ENCODE measurements at regions not wholly inside any gene's neighbourhood (a gene's known extent, or its start where the extent isn't known, plus 50 kb on each side); places are given as distances from the start of the nearest gene placed in this dataset.

- no peak for ATAC-seq
- H3K27me3 ChIP-seq (ENCODE audit: insufficient read depth): no peaks in the 10 kb centered on the region
- Mint-ChIP-seq H3K4me3 (no peak overlapping the region), H3K4me1 (peaks cover 5% of the 10 kb centered on the region; the same call in 1 of the 3 replicates), H3K36me3 (ENCODE audit: low read depth) (no peaks in the 10 kb centered on the region), H3K27me3 (ENCODE audit: insufficient read depth, low read depth, poor library complexity) (no peaks in the 10 kb centered on the region), H3K9me3 (no peaks in the 10 kb centered on the region), H3K27ac (no peak overlapping the region)
- TF ChIP-seq ZNF462 (CRISPR knock-in tag; IDR thresholded peaks at IDR 0.05): no peak
- no peak for TF ChIP-seq POLR2AphosphoS5 (IDR thresholded peaks at IDR 0.05; ENCODE audit: low read depth)
- no peak for TF ChIP-seq ETS1 (IDR thresholded peaks at IDR 0.05)
- TF ChIP-seq EZH2 (IDR thresholded peaks at IDR 0.05; ENCODE audit: low read depth, unreplicated experiment): no peak
- no peak for TF ChIP-seq JUNB (IDR thresholded peaks at IDR 0.05; ENCODE audit: unreplicated experiment)
- TF ChIP-seq NANOG (IDR thresholded peaks at IDR 0.05; ENCODE audit: borderline replicate concordance): no peak
- TF ChIP-seq ZNF114 (CRISPR knock-in tag; IDR thresholded peaks at IDR 0.05): no peak
- TF ChIP-seq CTCF (conservative IDR thresholded peaks at IDR 0.05; ENCODE audit: low read depth in 2 of 2): no peak
- no peak for TF ChIP-seq EZH2phosphoT487 (IDR thresholded peaks at IDR 0.05; ENCODE audit: unreplicated experiment)
- TF ChIP-seq CREB1 (CRISPR knock-in tag; IDR thresholded peaks at IDR 0.05; ENCODE audit: low read depth): no peak
- no peak for TF ChIP-seq REST (IDR thresholded peaks at IDR 0.05; ENCODE audit: unreplicated experiment)
- no peak for TF ChIP-seq STAT1 (IDR thresholded peaks at IDR 0.05; ENCODE audit: unreplicated experiment)
- DNase-seq (ENCODE audit: low spot score): no peak
- H3K79me2 ChIP-seq (replicated peaks; ENCODE audit: insufficient read depth): no peaks in the 10 kb centered on the region
- 0 out of 2 replicates have a peak overlapping the region, but pooled peaks have one; percentile 23 for H2AFZ ChIP-seq
- no peak overlapping the region for H3K27ac ChIP-seq (ENCODE audit: low read depth)
- H4K20me1 ChIP-seq (replicated peaks; ENCODE audit: insufficient read depth): no peaks in the 10 kb centered on the region
- no peaks in the 10 kb centered on the region for H3K4me1 ChIP-seq (ENCODE audit: insufficient read depth)
- no peaks in the 10 kb centered on the region for H3K36me3 ChIP-seq (ENCODE audit: insufficient read depth)
- H3K9me2 ChIP-seq (ENCODE audit: insufficient read depth): no peaks in the 10 kb centered on the region; the same call in 1 of the 2 replicates
- no peak overlapping the region for H3K4me3 ChIP-seq
- no peaks in the 10 kb centered on the region for H3F3A ChIP-seq (replicated peaks; ENCODE audit: low read depth)
- H3K4me2 ChIP-seq: no peak overlapping the region
Observed at GRCh38 chr7:88484551-88484950, 177.9 kb upstream of the STEAP4 start.
